NCI-H2196 treated with DMSO at 0.1 percent for 48 hours (cell line): ENCODE measurements at regions not wholly inside any gene's neighbourhood (a gene's known extent, or its start where the extent isn't known, plus 50 kb on each side); places are given as distances from the start of the nearest gene placed in this dataset.

ENCODE experiments used
- DNase-seq: peaks from one replicate; lab custom pipeline; 2025; ENCODE audit not compliant: unreplicated experiment; lab: John Stamatoyannopoulos, UW

DNA sequence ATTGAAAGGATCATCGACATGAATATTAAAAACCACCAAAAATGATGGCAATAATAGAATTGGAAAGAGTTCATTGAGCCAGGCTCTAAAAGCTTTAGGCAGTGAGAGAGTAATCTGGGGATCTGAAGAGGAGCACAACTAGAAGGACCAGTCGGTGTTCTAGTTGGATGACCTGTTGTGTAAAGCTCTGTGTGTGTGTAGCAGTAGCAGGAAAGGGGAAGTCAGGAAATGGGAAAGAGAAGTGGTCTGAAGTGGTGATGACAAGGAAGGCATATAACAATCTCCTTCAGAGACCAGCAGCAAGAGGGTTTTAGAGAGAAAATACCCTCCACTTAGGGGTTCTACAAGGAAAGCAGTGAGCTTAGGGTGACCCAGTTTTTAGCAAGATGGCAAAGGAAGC is 539.2 kb downstream of the HTR7 start:
- no peak for DNase-seq

DNA sequence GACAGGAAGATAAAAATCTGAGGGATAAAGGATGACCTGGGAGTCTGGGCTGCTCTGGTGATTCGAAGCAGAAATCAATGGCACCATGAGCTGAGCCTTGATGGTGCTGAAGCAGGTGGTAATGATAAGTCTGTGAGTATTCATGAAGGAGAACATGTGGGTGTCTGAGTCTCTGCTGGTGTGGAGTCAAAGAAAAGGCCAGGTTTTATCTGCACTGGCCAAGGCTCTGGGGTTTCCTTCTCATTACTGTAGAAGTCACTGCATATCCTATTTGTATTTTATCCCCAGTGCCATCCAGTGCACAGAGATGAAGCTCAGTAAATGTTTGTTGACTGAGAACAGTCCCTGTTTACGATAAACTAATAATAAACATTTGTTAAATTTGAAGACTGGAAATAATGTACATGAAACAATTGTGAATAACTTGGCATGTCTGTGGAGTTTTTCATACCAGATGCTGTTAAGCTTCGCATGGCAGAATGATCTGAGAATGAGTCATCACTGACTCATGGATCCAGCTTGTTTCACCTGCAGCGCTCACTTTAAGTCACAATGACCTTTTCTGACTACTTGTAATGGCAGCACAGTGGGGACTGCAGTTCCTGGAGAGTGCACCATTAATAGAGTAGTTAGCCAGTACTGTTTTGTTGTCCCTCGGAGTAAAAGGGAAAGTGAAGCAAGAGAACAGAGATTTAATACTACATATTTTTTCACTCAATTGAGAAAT is 538.5 kb downstream of the HTR7 start:
- no peak for DNase-seq

DNA sequence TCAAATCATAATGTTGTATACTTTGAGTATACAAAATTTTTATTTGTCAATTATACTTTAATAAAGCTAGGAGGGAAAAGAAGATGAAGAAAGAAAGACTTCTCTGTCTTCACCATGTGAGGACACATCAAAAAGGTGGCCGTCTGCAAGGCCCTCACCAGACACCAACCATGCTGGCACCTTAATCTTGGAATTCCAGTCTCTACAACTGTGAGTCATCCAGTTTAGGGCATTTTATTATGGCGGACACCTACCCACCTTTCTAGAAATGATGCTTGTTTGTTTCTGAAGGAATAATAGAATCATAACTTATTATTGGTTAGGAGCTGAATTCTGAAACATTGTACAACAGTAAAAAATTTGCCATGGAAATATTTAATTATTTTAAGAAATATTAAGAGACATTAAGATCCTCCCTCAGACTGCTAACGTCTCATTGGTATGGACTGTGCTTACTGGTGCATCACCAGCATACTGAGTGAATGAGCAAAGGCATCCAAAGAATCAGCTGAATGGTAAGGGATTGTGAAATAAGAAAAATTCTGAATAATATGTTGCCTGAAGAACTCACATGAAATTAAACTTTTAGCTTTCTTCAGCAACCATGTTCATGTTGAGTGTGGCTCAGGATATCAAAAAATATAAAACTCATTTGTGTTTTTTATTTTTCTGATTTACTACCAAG is 536.6 kb downstream of the HTR7 start:
- no peak for DNase-seq

DNA sequence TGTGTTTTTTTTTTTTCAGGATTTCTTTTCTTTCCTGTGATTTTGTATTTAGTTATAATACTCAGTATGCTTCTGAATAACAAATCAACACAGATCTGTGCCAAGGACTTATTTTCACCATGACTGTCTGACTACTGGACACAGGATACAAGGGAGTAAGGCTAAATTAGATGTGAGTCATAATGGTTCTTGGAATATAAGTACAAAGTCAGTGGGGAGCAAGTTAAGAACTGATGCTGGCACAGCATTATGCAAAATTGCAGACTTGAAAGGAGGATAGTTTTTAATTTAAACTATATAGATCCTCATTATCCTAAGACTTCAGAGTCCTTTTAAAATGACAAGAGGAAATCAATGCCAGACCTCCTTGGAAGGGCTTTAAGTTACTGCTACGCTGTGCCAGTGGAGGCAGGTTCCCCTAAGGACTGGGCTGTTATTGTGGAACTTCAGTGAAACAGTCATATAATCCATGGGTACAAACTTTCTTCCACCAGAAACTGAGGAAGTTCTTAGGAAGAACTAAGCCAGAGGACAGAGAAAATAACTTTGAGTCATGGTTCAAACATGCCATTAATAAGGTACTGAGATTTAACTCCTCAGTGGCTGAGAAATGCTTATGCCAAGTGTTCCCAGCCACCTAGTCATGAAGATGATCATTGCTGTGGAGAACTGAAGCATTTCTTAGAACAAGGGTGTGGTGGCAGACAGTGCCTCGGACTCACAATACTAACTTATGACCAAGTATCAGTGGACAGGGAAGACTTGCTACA is 531.2 kb downstream of the HTR7 start:
- no peak for DNase-seq

DNA sequence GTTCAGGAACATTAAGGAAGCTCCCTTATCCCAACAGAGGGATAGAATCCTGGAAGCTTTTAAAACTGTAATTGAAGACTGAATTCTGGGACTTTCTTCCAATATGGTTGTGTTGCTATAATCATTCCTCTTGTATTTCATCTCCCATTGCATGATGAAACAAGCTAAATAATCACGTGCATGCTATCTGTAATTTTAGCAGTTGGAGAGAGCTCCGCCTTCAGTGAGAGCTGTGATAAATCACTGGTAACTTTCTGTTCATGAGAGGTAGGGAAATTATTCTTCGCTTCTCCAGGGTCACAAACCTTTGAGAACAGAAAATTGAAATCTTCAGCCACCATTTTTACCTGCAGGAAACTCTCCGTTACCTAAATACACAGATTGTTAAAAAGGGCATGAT is 530.2 kb downstream of the HTR7 start:
- DNase-seq: no peak

DNA sequence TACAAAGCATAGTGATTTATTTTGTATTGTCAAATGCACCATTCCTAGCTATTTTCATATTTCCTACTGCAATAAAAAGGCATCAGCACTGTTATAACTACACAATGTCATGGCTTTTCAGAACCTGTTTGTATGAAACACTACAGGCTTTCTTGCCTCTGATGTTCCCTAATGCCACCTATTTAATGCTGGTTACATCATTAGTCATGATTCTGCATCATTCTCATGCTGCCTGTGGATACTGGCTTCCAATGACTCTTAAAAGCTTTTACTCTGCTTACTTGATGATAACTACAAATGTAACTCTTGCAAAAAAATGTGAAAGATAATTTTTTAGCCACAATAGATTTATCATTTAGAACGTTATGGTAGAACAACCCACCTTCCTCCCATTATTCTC is 529.4 kb downstream of the HTR7 start:
- DNase-seq: no peak

DNA sequence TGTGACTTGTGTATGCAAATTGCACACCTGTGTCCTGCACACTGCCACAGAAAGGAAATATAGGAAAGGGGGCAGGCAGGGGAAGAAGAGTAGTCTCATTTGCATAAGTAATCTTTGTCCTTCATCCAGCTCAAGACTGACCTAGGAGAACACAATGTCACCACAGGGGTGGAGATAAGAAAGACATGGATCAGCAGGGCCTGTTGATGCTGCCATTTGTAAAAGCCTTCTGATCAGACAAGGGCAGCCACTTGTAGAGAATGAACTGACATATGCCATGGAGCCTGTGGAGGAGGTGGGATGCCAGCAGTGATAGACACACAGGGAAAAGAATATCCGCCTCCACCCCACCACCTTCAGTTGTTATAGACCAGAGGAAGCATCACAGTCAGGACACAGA is 528.9 kb downstream of the HTR7 start:
- no peak for DNase-seq

DNA sequence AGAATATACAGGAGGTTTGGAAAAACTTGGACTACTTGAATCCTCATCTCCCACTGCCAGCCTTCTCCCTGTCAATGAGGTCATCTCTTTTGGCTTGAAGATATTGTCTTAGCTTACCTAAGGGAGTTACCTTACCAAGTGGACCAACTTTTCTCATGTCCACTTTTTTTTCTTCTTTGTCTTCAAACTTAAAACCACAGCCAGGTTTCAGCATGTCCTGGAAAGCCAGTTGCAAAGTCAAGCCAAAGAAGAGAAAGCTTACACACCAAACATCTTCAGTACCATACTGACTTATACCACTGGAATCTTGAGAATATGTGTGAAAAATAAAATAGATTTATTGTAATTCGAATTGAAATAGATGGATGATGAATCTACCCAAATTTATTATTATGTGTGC is 520.5 kb downstream of the HTR7 start:
- no peak for DNase-seq

DNA sequence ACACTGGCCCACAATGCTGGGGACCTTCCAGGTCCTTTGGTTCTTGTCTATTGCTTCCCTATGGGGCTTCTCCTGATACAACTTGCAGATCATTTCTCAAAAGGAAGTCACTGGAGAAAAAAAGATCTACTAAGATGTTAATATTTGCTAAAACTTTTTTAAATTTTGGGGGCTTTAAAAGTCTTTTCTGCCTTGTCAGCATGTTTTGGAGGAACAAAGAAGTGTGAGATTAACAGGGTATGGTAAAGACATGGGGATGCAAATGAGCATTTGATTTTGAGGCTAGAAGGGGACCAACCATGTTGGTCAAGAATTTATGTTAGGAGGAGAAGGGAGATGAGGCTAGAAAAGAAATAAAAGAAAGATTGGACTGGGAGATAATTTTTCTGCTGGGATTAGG is 515.4 kb downstream of the HTR7 start:
- no peak for DNase-seq

DNA sequence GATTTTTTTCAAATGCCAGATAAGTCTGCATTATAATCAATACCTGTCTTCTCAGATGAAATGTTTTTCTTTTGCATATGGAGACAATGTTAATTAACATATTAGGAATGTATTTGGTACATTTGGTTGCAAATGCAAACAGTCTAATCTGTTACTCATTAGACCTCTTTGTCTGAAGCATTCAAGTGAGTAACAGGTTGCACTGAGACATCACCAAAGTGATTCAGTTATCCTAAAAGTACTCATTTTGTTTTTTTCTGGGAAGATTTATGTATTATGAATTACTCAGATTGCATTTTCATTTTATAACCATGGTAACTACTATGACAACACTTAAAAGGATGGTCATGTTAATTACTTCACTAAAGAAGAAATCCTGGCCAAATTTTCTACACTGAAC is 513.6 kb downstream of the HTR7 start:
- DNase-seq: no peak

DNA sequence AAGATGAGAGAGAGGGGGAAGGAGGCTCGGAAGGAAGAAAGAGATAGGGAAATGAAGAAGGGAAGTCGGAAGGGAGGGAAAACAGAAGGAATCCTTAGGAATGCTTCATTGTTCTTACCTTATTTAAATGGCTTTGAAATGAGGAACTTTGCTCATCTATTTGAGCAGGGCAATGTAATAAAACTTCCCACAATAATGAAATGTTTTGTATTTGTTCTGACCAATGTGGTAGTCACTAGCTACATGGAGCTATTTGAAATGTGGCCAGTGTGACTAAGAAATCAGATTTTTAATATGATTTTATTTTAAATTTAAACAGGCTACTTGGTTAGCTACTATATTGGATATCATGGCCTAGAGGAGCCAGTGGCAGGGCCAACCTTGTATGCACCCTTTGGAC is 510.6 kb downstream of the HTR7 start:
- DNase-seq: no peak

DNA sequence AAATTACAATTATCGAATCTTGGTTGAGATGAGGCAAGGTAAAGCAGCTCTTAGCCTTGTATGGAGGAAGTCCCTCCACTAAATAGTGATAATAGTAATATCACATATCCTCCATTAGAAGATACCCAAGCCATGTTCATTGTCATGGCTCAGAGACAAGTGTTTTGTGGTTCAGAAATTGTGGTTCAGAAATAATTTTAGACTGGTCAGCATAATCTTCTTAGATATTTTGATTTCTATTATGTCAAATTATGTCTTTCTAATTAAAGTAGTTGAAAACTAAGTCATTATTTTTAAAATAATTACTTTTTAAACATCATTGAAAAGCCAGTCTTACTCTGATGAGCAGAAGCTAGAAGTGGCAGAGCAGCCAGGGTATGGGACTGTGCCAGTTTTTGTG is 507.7 kb downstream of the HTR7 start:
- no peak for DNase-seq

DNA sequence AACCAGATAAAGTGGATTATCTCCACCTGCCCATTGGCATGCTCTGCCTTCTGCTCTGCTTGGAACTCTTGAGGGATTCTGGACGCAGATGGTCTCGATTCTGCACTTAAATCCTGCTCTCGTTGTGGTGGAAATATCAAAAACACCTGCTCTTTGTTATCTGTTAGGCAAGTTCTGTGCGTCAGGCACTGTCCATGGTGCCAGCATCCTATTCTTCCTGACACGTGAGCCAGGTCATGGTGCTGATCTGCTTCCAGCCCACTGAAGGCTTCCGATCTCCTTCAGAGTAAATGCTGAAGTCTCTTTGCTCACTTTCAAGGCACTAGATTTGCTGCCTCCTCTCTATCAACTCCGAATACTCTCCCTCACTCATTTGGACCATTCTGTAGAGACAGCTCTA is 505.6 kb downstream of the HTR7 start:
- DNase-seq: no peak

DNA sequence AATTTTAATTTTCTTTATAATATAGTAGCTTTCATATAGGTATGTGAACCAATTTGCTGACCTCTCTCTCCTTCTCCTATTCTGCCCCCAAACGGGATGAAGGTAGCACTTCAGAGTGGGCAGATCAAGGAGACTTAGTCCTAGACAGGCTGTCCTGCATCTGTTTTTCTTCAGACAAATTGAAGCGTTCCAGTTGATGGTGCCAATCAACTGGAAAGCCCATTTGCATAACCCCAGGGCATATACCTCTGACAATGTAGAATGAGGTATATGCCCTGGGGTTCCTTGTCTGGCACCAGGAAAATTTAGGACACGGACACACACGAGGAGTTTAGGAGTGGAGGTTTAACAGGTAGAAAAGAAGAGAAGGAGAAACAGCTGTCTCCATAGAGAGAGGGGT is 502.9 kb downstream of the HTR7 start:
- DNase-seq: no peak

DNA sequence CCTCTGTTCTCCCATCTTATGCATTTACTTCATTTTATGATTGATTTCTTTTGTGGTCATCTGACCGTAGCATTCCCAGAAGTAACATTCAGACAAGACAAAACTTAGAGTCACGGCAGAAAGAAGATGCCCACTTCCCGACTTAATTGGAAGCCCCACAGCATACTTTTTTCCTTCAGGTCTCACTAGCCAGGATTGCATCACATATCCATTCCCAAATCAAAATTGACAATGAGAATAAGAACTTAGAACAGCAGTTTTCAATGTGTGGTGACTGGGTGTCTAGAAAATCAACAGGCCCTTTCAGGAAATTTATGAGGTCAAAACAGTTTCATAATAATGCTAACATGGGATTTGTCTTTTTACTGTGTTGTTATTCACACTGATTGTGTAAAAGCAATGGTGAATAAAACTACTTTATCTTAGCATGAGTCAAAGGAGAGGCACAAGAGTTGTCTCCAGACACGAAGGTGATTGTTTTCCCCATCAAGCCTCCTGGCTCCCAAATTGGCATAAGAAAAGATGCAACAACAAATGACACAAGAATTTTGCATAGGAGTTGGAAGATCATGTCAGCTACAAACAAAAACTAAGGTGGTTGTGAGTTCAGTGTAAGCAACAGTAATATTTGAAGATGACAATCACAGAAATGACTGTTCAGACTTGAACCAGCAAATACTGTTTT is 493.9 kb downstream of the HTR7 start:
- DNase-seq: no peak

DNA sequence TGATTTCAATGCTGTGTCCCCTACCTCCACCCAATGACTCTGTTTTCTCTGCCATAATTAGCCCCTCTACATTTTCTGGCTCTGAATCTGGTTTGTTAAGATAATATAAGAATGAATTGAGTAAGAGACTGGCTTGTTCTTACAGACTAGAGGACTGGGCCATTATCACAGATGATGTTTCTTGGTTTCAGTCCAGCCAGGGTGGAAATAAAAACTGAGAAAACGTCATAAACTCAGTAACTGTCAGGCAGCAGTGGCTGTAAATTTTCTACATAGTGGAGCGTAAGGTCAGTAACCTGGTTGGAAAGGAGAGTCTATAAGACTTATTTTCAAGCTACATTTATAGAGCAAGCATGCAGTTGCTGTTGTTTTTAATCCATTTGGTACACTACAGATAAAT is 485.4 kb downstream of the HTR7 start:
- no peak for DNase-seq

DNA sequence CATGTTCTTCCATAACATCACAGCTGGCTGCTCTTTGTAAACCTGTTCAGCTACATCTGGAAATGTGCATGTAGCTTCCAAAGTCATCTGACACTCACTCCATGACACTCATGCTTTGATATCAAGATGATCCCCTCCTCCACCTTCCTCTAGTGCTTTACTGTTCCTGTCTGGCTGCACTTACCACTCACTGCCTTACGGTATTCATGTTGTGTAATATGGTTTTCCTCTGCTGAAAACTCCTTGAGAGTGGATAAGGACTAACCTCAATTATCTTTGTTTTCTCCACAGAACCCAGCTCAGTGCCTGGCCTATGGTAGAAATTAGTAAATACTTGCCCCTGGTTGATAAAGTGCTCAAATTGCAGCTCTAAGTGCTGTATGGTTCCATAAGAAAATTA is 483.9 kb downstream of the HTR7 start:
- DNase-seq: no peak

DNA sequence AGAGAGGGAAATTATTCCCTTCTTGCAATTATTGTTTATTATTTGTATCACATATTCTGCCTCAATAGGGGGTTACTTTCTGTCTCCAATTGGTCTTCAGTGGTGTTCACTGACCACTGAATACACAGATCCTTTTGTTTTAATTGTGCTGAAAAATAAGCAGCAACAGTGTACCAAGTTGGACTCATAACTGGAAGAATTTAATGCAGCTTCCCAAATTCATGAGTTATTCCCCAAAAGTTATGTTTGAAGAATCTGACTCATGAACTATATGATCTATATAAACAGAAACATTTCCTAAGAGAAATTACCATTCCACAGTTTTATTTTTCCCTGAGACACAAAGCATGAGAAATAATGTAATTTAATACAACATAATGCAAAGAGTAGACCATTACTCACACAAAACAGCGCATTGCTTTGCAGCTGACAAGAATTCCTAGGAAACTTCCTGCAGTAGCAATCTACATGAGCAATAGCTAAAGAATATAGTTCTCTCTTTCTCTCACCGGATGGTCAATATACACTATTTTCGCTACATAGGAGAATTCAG is 479.2 kb downstream of the HTR7 start:
- DNase-seq: no peak

DNA sequence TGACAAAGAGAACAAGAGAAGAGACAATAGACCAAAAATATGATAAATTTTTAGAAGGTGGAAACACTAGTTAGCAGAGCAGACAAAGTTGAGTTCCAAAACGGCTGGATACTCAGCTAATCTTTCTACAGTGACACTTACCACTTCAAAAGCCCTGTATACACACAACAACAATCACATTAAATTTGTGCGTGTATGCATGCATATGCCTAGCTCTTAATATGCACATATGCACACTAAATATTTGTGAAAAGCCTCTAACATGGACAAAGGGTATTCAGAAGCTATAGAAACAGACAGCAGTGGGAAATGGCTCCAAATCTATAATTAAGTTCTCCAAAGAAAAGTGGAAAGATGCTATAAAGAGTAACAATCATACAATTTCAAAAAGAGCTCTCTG is 476.4 kb downstream of the HTR7 start:
- no peak for DNase-seq

DNA sequence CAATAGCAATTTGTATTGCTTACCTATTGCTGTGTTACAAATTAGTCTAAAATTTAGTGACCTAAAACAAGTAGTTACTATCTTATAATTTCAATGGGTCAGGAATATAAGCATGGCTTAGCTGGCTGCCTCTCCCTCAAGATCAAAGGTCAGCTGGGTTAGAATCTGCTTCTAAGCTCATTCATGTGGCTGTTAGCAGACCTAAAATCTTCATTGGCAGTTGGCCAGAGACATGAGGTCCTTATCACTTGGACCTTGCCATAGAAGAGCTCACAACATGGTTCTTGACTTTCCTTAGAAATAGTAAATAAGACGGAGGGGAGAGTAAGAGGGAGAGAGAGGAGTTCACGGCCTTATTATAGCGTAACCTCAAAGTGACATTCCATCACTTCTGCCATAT is 468.0 kb downstream of the HTR7 start:
- no peak for DNase-seq

DNA sequence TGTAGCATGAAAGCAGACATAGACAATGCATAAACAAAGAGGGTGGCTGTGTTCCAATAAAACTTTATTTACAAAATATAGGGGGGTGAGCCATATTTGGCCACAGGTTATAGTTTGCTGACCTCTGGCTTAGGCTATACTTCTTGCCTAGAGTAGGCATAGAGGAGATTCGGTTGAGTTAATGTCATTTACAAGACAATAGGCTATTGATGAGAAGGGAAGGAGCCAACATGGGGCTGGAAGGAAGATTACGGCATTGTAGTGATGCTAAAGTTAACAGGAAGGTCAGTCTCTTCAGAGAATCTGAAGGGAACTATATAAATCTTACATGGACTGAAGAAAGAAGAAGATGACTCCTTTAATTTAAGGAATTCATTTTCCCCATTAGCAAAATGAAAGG is 463.5 kb downstream of the HTR7 start:
- DNase-seq: no peak
